ENCODE measurements at regions not wholly inside any gene's neighbourhood (a gene's known extent, or its start where the extent isn't known, plus 50 kb on each side); places are given as distances from the start of the nearest gene placed in this dataset.

DNA sequence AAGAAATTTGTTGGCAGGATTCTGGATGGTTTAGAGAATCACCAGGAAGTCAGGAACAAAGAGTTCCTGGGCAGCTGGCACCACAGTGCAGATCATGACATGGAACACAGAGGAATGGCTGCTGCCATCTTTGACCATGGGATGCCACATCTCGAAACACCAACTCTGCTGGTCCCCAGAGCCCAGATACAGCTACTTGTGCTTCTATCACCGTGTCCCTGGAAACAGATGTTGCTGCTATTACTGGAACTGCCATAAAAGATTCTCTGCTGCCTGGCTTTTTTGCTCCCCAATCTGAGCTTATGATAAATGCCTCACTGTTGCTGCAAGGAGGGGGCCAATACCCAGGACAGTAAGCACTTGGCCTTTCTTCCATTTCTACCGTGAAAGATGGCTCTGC lies 185.2 kb downstream of the CSNK2A3 start:
- no peaks in the 10 kb centered on the region for H3K36me3 ChIP-seq (ENCODE audit: control insufficient read depth in 4 of 4, insufficient read depth in 4 of 4, low read length in 3 of 4)
- H3K27ac ChIP-seq (ENCODE audit: insufficient read depth in 1 of 2, low read depth in 1 of 2, low read length in 2 of 2, poor library complexity in 1 of 2, severe bottlenecking in 2 of 2) = no peak overlapping the region
- CTCF ChIA-PET = no interaction called here
- no peaks in the 10 kb centered on the region for H3K4me1 ChIP-seq (ENCODE audit: control extremely low read depth in 1 of 4, control insufficient read depth in 4 of 4, insufficient read depth in 4 of 4, low read length in 3 of 4)
- POLR2A ChIA-PET = no interaction called here
- no peaks in the 10 kb centered on the region for H3K9me3 ChIP-seq (ENCODE audit: control extremely low read depth in 1 of 5, control insufficient read depth in 4 of 5, insufficient read depth in 2 of 5, low read depth in 1 of 5, low read length in 4 of 5)
- WGBS (ENCODE audit: insufficient coverage) = 95% methylated on average over 3 of the region's 3 CpGs
- H3K4me3 ChIP-seq (ENCODE audit: control insufficient read depth in 1 of 7, extremely low read depth in 1 of 7, insufficient read depth in 4 of 7, low read depth in 2 of 7, low read length in 6 of 7) = no peak overlapping the region
- H3K27me3 ChIP-seq (replicated peaks in 2 of 5; ENCODE audit: control insufficient read depth in 4 of 5, insufficient read depth in 5 of 5, low read length in 4 of 5) = peaks cover 0 to 2% (median 0%) of the 10 kb centered on the region in 5 experiments
- DNase-seq = no peak

DNA sequence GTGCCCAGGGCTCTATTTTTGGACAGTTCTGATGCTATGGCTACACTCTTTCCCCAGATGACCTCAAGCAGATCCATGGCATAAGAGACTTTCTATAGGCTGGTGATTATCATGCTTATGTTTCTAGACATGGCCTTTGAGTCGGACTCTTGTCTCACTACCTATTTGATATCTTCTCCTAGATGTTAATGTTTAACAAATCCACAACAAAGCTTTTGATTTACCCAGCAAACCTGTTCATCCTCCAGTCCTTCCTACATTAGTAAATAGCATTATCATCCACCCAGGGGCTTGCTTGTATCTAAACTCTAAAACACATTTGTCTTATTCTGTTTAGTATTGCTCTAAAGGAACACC lies 188.7 kb downstream of the CSNK2A3 start:
- Histone ChIP-seq H3K4me3 (ENCODE audit: control insufficient read depth in 1 of 7, extremely low read depth in 1 of 7, insufficient read depth in 4 of 7, low read depth in 2 of 7, low read length in 6 of 7) (no peak overlapping the region), H3K4me1 (ENCODE audit: control extremely low read depth in 1 of 4, control insufficient read depth in 4 of 4, insufficient read depth in 4 of 4, low read length in 3 of 4) (no peaks in the 10 kb centered on the region), H3K36me3 (ENCODE audit: control insufficient read depth in 4 of 4, insufficient read depth in 4 of 4, low read length in 3 of 4) (no peaks in the 10 kb centered on the region), H3K9me3 (ENCODE audit: control extremely low read depth in 1 of 5, control insufficient read depth in 4 of 5, insufficient read depth in 2 of 5, low read depth in 1 of 5, low read length in 4 of 5) (peaks cover 0 to 5% (median 0%) of the 10 kb centered on the region in 5 experiments), H3K27me3 (replicated peaks in 2 of 5; ENCODE audit: control insufficient read depth in 4 of 5, insufficient read depth in 5 of 5, low read length in 4 of 5) (peaks cover 0 to 3% (median 0%) of the 10 kb centered on the region in 5 experiments), H3K27ac (ENCODE audit: insufficient read depth in 1 of 2, low read depth in 1 of 2, low read length in 2 of 2, poor library complexity in 1 of 2, severe bottlenecking in 2 of 2) (no peak overlapping the region)
- no peak for DNase-seq
- ChIA-PET CTCF (interaction anchor here (1.0 to 1.4 kb wide), 2 partner anchors 11 to 56 kb away, joined by 3 read pairs; no protein-coding TSS in a partner anchor), POLR2A (no interaction called here)
- WGBS (ENCODE audit: insufficient coverage) = 100% methylated on average over 1 of the region's 1 CpG

DNA sequence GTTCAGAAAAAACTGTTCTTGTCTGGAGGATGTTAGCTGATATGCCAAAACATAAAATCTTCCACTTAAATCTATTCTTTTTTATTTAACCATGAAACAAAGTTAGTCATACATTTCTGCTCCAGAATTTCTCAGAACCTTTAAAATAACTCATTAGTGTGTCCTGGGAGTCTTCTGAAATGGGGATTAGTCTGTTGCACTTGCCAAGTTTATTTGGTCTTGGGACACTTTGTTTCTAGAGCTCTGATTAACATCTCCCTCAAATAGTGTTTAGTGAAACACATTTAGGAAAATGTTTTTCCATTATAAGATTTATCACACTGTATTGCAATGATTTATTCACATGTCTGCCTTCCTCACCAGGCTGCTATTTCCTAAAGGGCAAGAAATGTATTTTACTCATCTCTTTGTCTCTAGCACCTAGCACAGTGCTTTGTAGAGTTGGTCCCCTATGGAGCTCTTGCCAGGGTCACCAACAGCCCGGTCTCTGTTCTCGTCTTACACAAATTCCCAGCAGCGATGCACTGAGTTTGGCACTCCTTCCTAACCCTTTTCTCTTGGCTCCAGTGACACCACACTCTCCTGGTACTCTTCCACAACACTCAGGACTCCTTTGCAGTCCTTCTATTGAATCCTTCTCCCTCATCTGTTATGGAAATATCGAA lies 189.2 kb downstream of the CSNK2A3 start:
- Histone ChIP-seq H3K27ac (ENCODE audit: insufficient read depth in 1 of 2, low read depth in 1 of 2, low read length in 2 of 2, poor library complexity in 1 of 2, severe bottlenecking in 2 of 2) (no peak overlapping the region), H3K9me3 (ENCODE audit: control extremely low read depth in 1 of 5, control insufficient read depth in 4 of 5, insufficient read depth in 2 of 5, low read depth in 1 of 5, low read length in 4 of 5) (peaks cover 0 to 5% (median 0%) of the 10 kb centered on the region in 5 experiments), H3K4me1 (ENCODE audit: control extremely low read depth in 1 of 4, control insufficient read depth in 4 of 4, insufficient read depth in 4 of 4, low read length in 3 of 4) (no peaks in the 10 kb centered on the region), H3K27me3 (replicated peaks in 2 of 5; ENCODE audit: control insufficient read depth in 4 of 5, insufficient read depth in 5 of 5, low read length in 4 of 5) (peaks cover 0 to 3% (median 0%) of the 10 kb centered on the region in 5 experiments), H3K4me3 (ENCODE audit: control insufficient read depth in 1 of 7, extremely low read depth in 1 of 7, insufficient read depth in 4 of 7, low read depth in 2 of 7, low read length in 6 of 7) (no peak overlapping the region), H3K36me3 (ENCODE audit: control insufficient read depth in 4 of 4, insufficient read depth in 4 of 4, low read length in 3 of 4) (no peaks in the 10 kb centered on the region)
- CTCF ChIA-PET = interaction anchor here (1.0 to 1.4 kb wide), 3 partner anchors 11 to 54 kb away, joined by 3 to 4 read pairs (median 3); no protein-coding TSS in a partner anchor
- no peak for DNase-seq
- POLR2A ChIA-PET = no interaction called here
- WGBS (ENCODE audit: insufficient coverage) = 96% methylated on average over 4 of the region's 4 CpGs

DNA sequence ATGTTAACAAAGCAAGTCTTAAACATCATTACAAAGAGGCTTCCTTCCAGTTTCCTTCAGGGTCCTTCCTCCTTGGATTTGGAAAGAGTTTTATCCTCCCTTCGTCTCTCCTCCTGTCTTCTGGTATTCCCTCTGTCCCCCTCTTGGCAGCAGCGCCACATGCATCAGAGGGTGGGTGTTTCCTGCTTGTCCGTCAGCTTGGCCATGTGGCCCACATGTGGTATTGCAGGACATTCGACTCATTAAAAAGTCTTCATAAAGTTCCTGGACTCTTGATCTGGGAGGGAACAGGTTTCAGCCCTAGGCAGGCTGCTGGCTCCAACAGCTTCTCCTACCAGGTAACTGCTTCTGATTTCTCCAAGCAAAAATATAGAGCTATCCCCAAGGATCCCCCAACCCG lies 189.8 kb downstream of the CSNK2A3 start:
- no peaks in the 10 kb centered on the region for H3K36me3 ChIP-seq (ENCODE audit: control insufficient read depth in 4 of 4, insufficient read depth in 4 of 4, low read length in 3 of 4)
- H3K4me3 ChIP-seq (ENCODE audit: control insufficient read depth in 1 of 7, extremely low read depth in 1 of 7, insufficient read depth in 4 of 7, low read depth in 2 of 7, low read length in 6 of 7) = no peak overlapping the region
- peaks cover 0 to 5% (median 0%) of the 10 kb centered on the region in 5 experiments for H3K9me3 ChIP-seq (ENCODE audit: control extremely low read depth in 1 of 5, control insufficient read depth in 4 of 5, insufficient read depth in 2 of 5, low read depth in 1 of 5, low read length in 4 of 5)
- peak in 1 of 3 donors; percentile 7 for DNase-seq
- no peaks in the 10 kb centered on the region for H3K4me1 ChIP-seq (ENCODE audit: control extremely low read depth in 1 of 4, control insufficient read depth in 4 of 4, insufficient read depth in 4 of 4, low read length in 3 of 4)
- ChIA-PET CTCF (interaction anchor here (1.0 to 1.4 kb wide), 3 partner anchors 10 to 53 kb away, joined by 3 to 4 read pairs (median 3); no protein-coding TSS in a partner anchor), POLR2A (no interaction called here)
- 69% methylated on average over 2 of the region's 5 CpGs for WGBS (ENCODE audit: insufficient coverage)
- no peak overlapping the region for H3K27ac ChIP-seq (ENCODE audit: insufficient read depth in 1 of 2, low read depth in 1 of 2, low read length in 2 of 2, poor library complexity in 1 of 2, severe bottlenecking in 2 of 2)
- peaks cover 0 to 3% (median 0%) of the 10 kb centered on the region in 5 experiments for H3K27me3 ChIP-seq (replicated peaks in 2 of 5; ENCODE audit: control insufficient read depth in 4 of 5, insufficient read depth in 5 of 5, low read length in 4 of 5)

DNA sequence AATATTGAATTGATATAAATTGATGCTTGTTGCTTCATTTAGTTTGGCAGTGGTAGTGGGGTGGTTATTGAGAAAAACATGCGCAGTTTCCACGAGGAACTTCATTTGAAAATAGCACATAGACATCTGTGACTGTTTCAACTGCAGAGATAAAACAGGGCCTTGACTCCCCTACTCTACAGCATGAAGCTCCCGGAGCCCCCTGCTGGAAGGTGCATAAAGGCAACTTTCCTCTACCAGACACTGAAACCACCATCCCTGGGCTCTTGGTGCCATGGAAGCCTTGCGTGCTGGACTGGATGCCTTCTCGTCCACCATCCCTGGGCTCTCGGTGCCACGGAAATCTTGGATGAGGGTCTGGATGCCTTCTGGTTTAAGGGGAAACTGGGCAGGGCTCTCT lies 195.9 kb downstream of the CSNK2A3 start:
- 84% methylated on average over 7 of the region's 7 CpGs for WGBS (ENCODE audit: insufficient coverage)
- ChIA-PET POLR2A (no interaction called here), CTCF (interaction anchor here (0.7 to 5.3 kb wide), 15 partner anchors 9 to 630 kb away, joined by 3 to 36 read pairs (median 4); no protein-coding TSS in a partner anchor)
- Histone ChIP-seq H3K9me3 (ENCODE audit: control extremely low read depth in 1 of 5, control insufficient read depth in 4 of 5, insufficient read depth in 2 of 5, low read depth in 1 of 5, low read length in 4 of 5) (peaks cover 0 to 5% (median 0%) of the 10 kb centered on the region in 5 experiments), H3K4me3 (ENCODE audit: control insufficient read depth in 1 of 7, extremely low read depth in 1 of 7, insufficient read depth in 4 of 7, low read depth in 2 of 7, low read length in 6 of 7) (no peak overlapping the region), H3K36me3 (ENCODE audit: control insufficient read depth in 4 of 4, insufficient read depth in 4 of 4, low read length in 3 of 4) (no peaks in the 10 kb centered on the region), H3K4me1 (ENCODE audit: control extremely low read depth in 1 of 4, control insufficient read depth in 4 of 4, insufficient read depth in 4 of 4, low read length in 3 of 4) (peaks cover 0 to 7% (median 4%) of the 10 kb centered on the region in 4 experiments), H3K27ac (ENCODE audit: insufficient read depth in 1 of 2, low read depth in 1 of 2, low read length in 2 of 2, poor library complexity in 1 of 2, severe bottlenecking in 2 of 2) (no peak overlapping the region), H3K27me3 (replicated peaks in 2 of 5; ENCODE audit: control insufficient read depth in 4 of 5, insufficient read depth in 5 of 5, low read length in 4 of 5) (peaks cover 0 to 3% (median 0%) of the 10 kb centered on the region in 5 experiments)
- peak; percentile 35 to 59 (median 55) for DNase-seq

- WGBS (ENCODE audit: insufficient coverage) = 70% methylated on average over 31 of the region's 33 CpGs
- ChIA-PET CTCF (interaction anchor here (0.7 to 5.3 kb wide), 10 partner anchors 8 to 631 kb away, joined by 3 to 36 read pairs (median 4); no protein-coding TSS in a partner anchor), POLR2A (no interaction called here)
- peaks cover 0 to 7% (median 4%) of the 10 kb centered on the region in 4 experiments for H3K4me1 ChIP-seq (ENCODE audit: control extremely low read depth in 1 of 4, control insufficient read depth in 4 of 4, insufficient read depth in 4 of 4, low read length in 3 of 4)
- no peaks in the 10 kb centered on the region for H3K36me3 ChIP-seq (ENCODE audit: control insufficient read depth in 4 of 4, insufficient read depth in 4 of 4, low read length in 3 of 4)
- H3K9me3 ChIP-seq (ENCODE audit: control extremely low read depth in 1 of 5, control insufficient read depth in 4 of 5, insufficient read depth in 2 of 5, low read depth in 1 of 5, low read length in 4 of 5) = peaks cover 0 to 5% (median 0%) of the 10 kb centered on the region in 5 experiments
- H3K27ac ChIP-seq (ENCODE audit: insufficient read depth in 1 of 2, low read depth in 1 of 2, low read length in 2 of 2, poor library complexity in 1 of 2, severe bottlenecking in 2 of 2) = no peak overlapping the region
- no peaks in the 10 kb centered on the region for H3K27me3 ChIP-seq (replicated peaks in 2 of 5; ENCODE audit: control insufficient read depth in 4 of 5, insufficient read depth in 5 of 5, low read length in 4 of 5)
- peak in 1 of 3 donors; percentile 16 for DNase-seq
- no peak overlapping the region for H3K4me3 ChIP-seq (ENCODE audit: control insufficient read depth in 1 of 7, extremely low read depth in 1 of 7, insufficient read depth in 4 of 7, low read depth in 2 of 7, low read length in 6 of 7)
Observed at GRCh38 chr11:11155962-11156815, 196.9 kb downstream of the CSNK2A3 start.

Measured in common myeloid progenitor, CD34-positive (primary cell).